ENCODE measurements at regions not wholly inside any gene's neighbourhood (a gene's known extent, or its start where the extent isn't known, plus 50 kb on each side); places are given as distances from the start of the nearest gene placed in this dataset.

GRCh38 chr3:72133329-72134011 is 348.5 kb upstream of the PROK2 start:
- Histone ChIP-seq H2AFZ (no peak overlapping the region), H3K36me3 (ENCODE audit: insufficient read depth) (no peaks in the 10 kb centered on the region), H3K9me2 (ENCODE audit: insufficient read depth) (no peaks in the 10 kb centered on the region), H3F3A (replicated peaks; ENCODE audit: low read depth) (no peaks in the 10 kb centered on the region), H4K20me1 (replicated peaks; ENCODE audit: insufficient read depth) (no peaks in the 10 kb centered on the region), H3K4me2 (no peak overlapping the region), H3K27me3 (ENCODE audit: insufficient read depth) (no peaks in the 10 kb centered on the region), H3K4me1 (ENCODE audit: insufficient read depth) (peaks cover 5% of the 10 kb centered on the region; the same call in 1 of the 2 replicates), H3K27ac (ENCODE audit: low read depth) (no peak overlapping the region), H3K4me3 (no peak overlapping the region), H3K79me2 (replicated peaks; ENCODE audit: insufficient read depth) (no peaks in the 10 kb centered on the region)
- no peak for TF ChIP-seq CREB1 (CRISPR knock-in tag; IDR thresholded peaks at IDR 0.05; ENCODE audit: low read depth)
- no peak for TF ChIP-seq ETS1 (IDR thresholded peaks at IDR 0.05)
- no peak for TF ChIP-seq EZH2phosphoT487 (IDR thresholded peaks at IDR 0.05; ENCODE audit: unreplicated experiment)
- TF ChIP-seq STAT1 (IDR thresholded peaks at IDR 0.05; ENCODE audit: unreplicated experiment), result no peak
- no peak for TF ChIP-seq CTCF (conservative IDR thresholded peaks at IDR 0.05; ENCODE audit: low read depth in 2 of 2)
- TF ChIP-seq ZNF331 (CRISPR knock-in tag; IDR thresholded peaks at IDR 0.05; ENCODE audit: low read depth), result no peak
- TF ChIP-seq EZH2 (IDR thresholded peaks at IDR 0.05; ENCODE audit: low read depth, unreplicated experiment), result no peak
- TF ChIP-seq ZNF462 (CRISPR knock-in tag; IDR thresholded peaks at IDR 0.05), result no peak
- peaks cover 12% of the 10 kb centered on the region for H3K4me1 Mint-ChIP-seq
- H3K9me3 Mint-ChIP-seq, result no peaks in the 10 kb centered on the region
- H3K27ac Mint-ChIP-seq, result no peak overlapping the region
- ATAC-seq, result no peak
- H3K4me3 Mint-ChIP-seq, result no peak overlapping the region
- H3K27me3 Mint-ChIP-seq (ENCODE audit: insufficient read depth, low read depth, poor library complexity), result peaks cover 2% of the 10 kb centered on the region
- DNase-seq (ENCODE audit: low spot score), result no peak
- H3K36me3 Mint-ChIP-seq (ENCODE audit: low read depth), result no peaks in the 10 kb centered on the region
